ENCODE measurements at regions not wholly inside any gene's neighbourhood (a gene's known extent, or its start where the extent isn't known, plus 50 kb on each side); places are given as distances from the start of the nearest gene placed in this dataset.

DNA sequence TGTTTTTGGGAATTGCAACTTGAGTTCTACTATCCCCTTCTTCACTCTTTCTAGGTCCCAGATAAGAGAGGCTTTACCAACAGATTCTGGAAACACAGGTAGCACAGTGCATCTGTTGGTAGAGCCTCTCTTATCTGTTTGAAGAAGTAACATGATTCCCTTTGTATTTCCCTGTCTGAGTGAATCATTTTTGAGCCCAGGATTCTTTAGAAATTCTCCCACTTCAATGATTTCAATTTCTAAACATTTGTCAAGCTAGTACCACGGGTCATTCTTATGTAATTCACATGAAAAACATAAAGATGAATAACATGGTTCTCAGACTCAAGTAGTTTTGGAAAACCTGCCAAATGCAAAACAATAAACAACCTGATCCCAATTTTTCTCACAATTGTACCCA, 72.0 kb upstream of the DUSP10 start:
- H3K4me3 ChIP-seq (IDR thresholded peaks at IDR 0.05; ENCODE audit: insufficient read depth, low read depth, low read length): no peak overlapping the region
- H3K36me3 ChIP-seq (ENCODE audit: insufficient read depth): no peaks in the 10 kb centered on the region
- H3K27ac ChIP-seq: no peak overlapping the region
- no peak overlapping the region for H3K9ac ChIP-seq
- no peaks in the 10 kb centered on the region for H3K27me3 ChIP-seq (ENCODE audit: insufficient read depth, low read depth)
- H3K4me1 ChIP-seq (ENCODE audit: low read depth, poor library complexity, severe bottlenecking): peaks cover 10% of the 10 kb centered on the region
- H3K4me2 ChIP-seq: no peak overlapping the region
- no peaks in the 10 kb centered on the region for H4K20me1 ChIP-seq (ENCODE audit: insufficient read depth)
- TF ChIP-seq, protein P1, sequence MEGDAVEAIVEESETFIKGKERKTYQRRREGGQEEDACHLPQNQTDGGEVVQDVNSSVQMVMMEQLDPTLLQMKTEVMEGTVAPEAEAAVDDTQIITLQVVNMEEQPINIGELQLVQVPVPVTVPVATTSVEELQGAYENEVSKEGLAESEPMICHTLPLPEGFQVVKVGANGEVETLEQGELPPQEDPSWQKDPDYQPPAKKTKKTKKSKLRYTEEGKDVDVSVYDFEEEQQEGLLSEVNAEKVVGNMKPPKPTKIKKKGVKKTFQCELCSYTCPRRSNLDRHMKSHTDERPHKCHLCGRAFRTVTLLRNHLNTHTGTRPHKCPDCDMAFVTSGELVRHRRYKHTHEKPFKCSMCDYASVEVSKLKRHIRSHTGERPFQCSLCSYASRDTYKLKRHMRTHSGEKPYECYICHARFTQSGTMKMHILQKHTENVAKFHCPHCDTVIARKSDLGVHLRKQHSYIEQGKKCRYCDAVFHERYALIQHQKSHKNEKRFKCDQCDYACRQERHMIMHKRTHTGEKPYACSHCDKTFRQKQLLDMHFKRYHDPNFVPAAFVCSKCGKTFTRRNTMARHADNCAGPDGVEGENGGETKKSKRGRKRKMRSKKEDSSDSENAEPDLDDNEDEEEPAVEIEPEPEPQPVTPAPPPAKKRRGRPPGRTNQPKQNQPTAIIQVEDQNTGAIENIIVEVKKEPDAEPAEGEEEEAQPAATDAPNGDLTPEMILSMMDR (conservative IDR thresholded peaks at IDR 0.05; ENCODE audit: low read depth, low read length): no peak
- H3K79me2 ChIP-seq (ENCODE audit: insufficient read depth, low read depth): no peaks in the 10 kb centered on the region
- H2AFZ ChIP-seq (ENCODE audit: low read depth): no peak overlapping the region

DNA sequence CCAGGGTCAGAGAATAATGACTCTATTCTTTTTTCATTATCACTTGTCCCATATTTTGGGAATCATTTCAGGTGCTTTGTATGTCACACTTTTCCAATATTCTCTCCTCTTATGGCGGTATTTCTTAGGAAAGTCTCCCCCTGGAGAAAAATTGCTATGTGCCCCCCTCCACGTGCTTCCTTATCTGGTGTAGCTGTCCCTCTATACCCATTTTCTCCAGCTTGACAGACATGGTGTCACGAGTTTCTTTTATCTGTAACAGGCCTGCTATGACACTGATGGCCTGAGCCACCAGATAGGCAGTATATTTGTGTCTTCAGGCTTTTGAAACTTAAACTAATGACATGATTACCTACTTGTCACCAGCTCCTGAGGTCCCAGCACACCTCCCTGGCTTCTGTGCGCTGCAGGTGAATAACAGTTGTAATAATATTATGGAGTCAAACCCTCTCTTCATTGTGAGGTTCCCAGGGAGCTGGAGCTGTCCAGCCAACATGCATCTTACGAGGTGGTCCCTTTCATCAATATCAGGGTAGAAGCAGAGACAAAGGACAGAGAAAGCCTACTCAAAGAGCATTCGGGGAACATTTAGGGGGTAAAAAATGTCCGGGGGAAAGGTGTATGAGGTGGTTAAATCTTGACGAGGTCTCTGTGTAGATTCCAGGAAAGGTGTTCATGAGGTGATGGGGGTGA, 71.2 kb upstream of the DUSP10 start:
- peaks cover 13% of the 10 kb centered on the region for H3K4me1 ChIP-seq (ENCODE audit: low read depth, poor library complexity, severe bottlenecking)
- no peak overlapping the region for H2AFZ ChIP-seq (ENCODE audit: low read depth)
- no peaks in the 10 kb centered on the region for H3K36me3 ChIP-seq (ENCODE audit: insufficient read depth)
- no peak overlapping the region for H3K4me2 ChIP-seq
- H3K79me2 ChIP-seq (ENCODE audit: insufficient read depth, low read depth): no peaks in the 10 kb centered on the region
- H3K27ac ChIP-seq: no peak overlapping the region
- no peak overlapping the region for H3K9ac ChIP-seq
- no peaks in the 10 kb centered on the region for H3K27me3 ChIP-seq (ENCODE audit: insufficient read depth, low read depth)
- no peaks in the 10 kb centered on the region for H4K20me1 ChIP-seq (ENCODE audit: insufficient read depth)
- H3K4me3 ChIP-seq (IDR thresholded peaks at IDR 0.05; ENCODE audit: insufficient read depth, low read depth, low read length): no peak overlapping the region
- TF ChIP-seq, protein P1 (conservative IDR thresholded peaks at IDR 0.05; ENCODE audit: low read depth, low read length): no peak

DNA sequence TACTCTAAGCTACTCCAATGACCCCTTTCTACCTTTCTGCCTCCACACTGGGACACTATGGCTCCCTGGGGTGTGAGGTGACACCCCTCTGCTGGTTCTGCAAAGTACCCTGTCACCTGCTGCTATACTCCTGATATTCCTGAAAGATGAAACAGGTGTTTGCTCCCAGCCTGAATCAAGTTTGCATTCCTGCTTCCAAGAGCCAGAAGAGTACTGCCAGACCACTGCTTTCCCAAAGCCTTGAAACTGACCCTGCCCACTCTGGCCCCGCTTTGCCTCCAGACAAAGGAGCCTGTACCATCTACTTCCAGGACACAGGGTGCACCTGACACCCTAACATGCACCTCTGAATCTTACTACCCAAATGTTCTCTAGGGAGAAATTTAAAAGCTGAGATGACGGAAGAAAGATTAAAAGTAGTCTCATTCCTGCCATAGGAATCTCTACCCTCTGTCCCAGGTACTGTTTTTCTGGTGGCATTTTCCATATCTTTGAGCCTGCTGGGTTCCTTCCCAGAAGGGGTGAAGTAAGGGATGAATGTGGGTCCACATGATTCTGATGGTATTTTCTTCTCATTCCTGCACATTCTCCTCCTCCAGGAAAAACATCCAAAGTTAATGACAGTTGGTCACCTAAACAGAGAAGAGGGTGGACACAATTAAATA, 70.3 kb upstream of the DUSP10 start:
- Histone ChIP-seq H3K27ac (no peak overlapping the region), H3K4me1 (ENCODE audit: low read depth, poor library complexity, severe bottlenecking) (peaks cover 13% of the 10 kb centered on the region), H3K4me2 (no peak overlapping the region), H3K4me3 (IDR thresholded peaks at IDR 0.05; ENCODE audit: insufficient read depth, low read depth, low read length) (no peak overlapping the region), H3K9ac (no peak overlapping the region), H4K20me1 (ENCODE audit: insufficient read depth) (no peaks in the 10 kb centered on the region), H2AFZ (ENCODE audit: low read depth) (no peak overlapping the region), H3K79me2 (ENCODE audit: insufficient read depth, low read depth) (no peaks in the 10 kb centered on the region), H3K27me3 (ENCODE audit: insufficient read depth, low read depth) (no peaks in the 10 kb centered on the region), H3K36me3 (ENCODE audit: insufficient read depth) (no peaks in the 10 kb centered on the region)
- TF ChIP-seq, protein P1 (conservative IDR thresholded peaks at IDR 0.05; ENCODE audit: low read depth, low read length): no peak

DNA sequence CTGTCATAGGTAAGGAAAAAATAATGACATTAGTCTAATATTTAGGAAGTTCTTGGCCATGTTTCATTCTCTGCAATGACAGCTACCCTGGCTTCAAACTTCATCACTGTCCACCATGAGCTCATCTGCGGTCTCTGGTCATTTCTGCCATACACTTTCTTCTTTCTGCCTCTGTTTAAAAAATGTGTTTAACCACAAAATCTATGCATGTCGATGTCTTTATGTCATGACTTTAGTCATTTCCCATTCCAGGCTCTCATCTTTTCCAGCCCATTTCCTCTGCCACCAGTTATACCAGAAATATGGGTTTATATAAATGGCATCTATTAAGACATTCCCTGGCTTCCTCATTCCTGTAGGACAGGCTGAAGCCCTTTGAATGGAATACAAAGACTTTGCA, 68.5 kb upstream of the DUSP10 start:
- Histone ChIP-seq H3K27me3 (ENCODE audit: insufficient read depth, low read depth) (no peaks in the 10 kb centered on the region), H3K27ac (no peak overlapping the region), H3K9ac (no peak overlapping the region), H3K4me3 (IDR thresholded peaks at IDR 0.05; ENCODE audit: insufficient read depth, low read depth, low read length) (no peak overlapping the region), H3K79me2 (ENCODE audit: insufficient read depth, low read depth) (no peaks in the 10 kb centered on the region), H3K36me3 (ENCODE audit: insufficient read depth) (no peaks in the 10 kb centered on the region), H3K4me1 (ENCODE audit: low read depth, poor library complexity, severe bottlenecking) (peaks cover 13% of the 10 kb centered on the region), H4K20me1 (ENCODE audit: insufficient read depth) (no peaks in the 10 kb centered on the region), H3K4me2 (no peak overlapping the region), H2AFZ (ENCODE audit: low read depth) (no peak overlapping the region)
- TF ChIP-seq, protein P1 (conservative IDR thresholded peaks at IDR 0.05; ENCODE audit: low read depth, low read length): no peak

Measured in KMS-11 (cell line).